ENCODE measurements at regions not wholly inside any gene's neighbourhood (a gene's known extent, or its start where the extent isn't known, plus 50 kb on each side); places are given as distances from the start of the nearest gene placed in this dataset.

GRCh38 chr12:87086118-87086891 lies 830.1 kb upstream of the MGAT4C start:
- POLR2A ChIA-PET: no interaction called here
- CTCF ChIA-PET: interaction anchor here (0.6 kb wide), 1 partner anchor 48 kb away, joined by 3 read pairs; no protein-coding TSS in a partner anchor
- no peak for TF ChIP-seq SUZ12 (IDR thresholded peaks at IDR 0.05)
- TF ChIP-seq PKNOX1 (IDR thresholded peaks at IDR 0.05): 0 out of 2 replicates have a peak, but pooled peaks have one; percentile 26
- DNase-seq (ENCODE audit: extremely low spot score): no peak

GRCh38 chr12:87085286-87085685 lies 829.1 kb upstream of the MGAT4C start:
- POLR2A ChIA-PET: no interaction called here
- CTCF ChIA-PET: no interaction called here
- DNase-seq (ENCODE audit: extremely low spot score): no peak
- TF ChIP-seq SP1 (IDR thresholded peaks at IDR 0.05): no peak
- TF ChIP-seq CTBP1 (IDR thresholded peaks at IDR 0.05; ENCODE audit: borderline replicate concordance): no peak
- no peak for TF ChIP-seq ELF4 (IDR thresholded peaks at IDR 0.05)
- no peak for TF ChIP-seq HDGF (IDR thresholded peaks at IDR 0.05; ENCODE audit: borderline replicate concordance)
- no peak for TF ChIP-seq FOXA1 (IDR thresholded peaks at IDR 0.05)
- TF ChIP-seq NFRKB (IDR thresholded peaks at IDR 0.05): no peak
- TF ChIP-seq ZNF384 (IDR thresholded peaks at IDR 0.05): no peak
- TF ChIP-seq LEF1 (IDR thresholded peaks at IDR 0.05; ENCODE audit: borderline replicate concordance): no peak
- no peak for TF ChIP-seq TARDBP (IDR thresholded peaks at IDR 0.05)
- no peak for TF ChIP-seq FOXM1 (IDR thresholded peaks at IDR 0.05; ENCODE audit: borderline replicate concordance)
- TF ChIP-seq ARNT (IDR thresholded peaks at IDR 0.05): no peak
- TF ChIP-seq SUZ12 (IDR thresholded peaks at IDR 0.05): no peak
- TF ChIP-seq BHLHE40 (IDR thresholded peaks at IDR 0.05; ENCODE audit: borderline replicate concordance): no peak
- no peak for TF ChIP-seq L3MBTL2 (conservative IDR thresholded peaks at IDR 0.05)
- TF ChIP-seq FOXK2 (IDR thresholded peaks at IDR 0.05): no peak

GRCh38 chr12:87082756-87083155 lies 826.6 kb upstream of the MGAT4C start:
- no peak for TF ChIP-seq BHLHE40 (IDR thresholded peaks at IDR 0.05; ENCODE audit: borderline replicate concordance)
- TF ChIP-seq ARNT (IDR thresholded peaks at IDR 0.05): no peak
- TF ChIP-seq ZNF384 (IDR thresholded peaks at IDR 0.05): no peak
- no peak for TF ChIP-seq ELF4 (IDR thresholded peaks at IDR 0.05)
- no peak for TF ChIP-seq TARDBP (IDR thresholded peaks at IDR 0.05)
- no peak for TF ChIP-seq NFRKB (IDR thresholded peaks at IDR 0.05)
- TF ChIP-seq PKNOX1 (IDR thresholded peaks at IDR 0.05): no peak
- TF ChIP-seq FOXA1 (IDR thresholded peaks at IDR 0.05): no peak
- no peak for TF ChIP-seq FOXM1 (IDR thresholded peaks at IDR 0.05; ENCODE audit: borderline replicate concordance)
- no peak for TF ChIP-seq L3MBTL2 (conservative IDR thresholded peaks at IDR 0.05)
- no peak for TF ChIP-seq SUZ12 (IDR thresholded peaks at IDR 0.05)
- no peak for TF ChIP-seq LEF1 (IDR thresholded peaks at IDR 0.05; ENCODE audit: borderline replicate concordance)
- TF ChIP-seq CTBP1 (IDR thresholded peaks at IDR 0.05; ENCODE audit: borderline replicate concordance): no peak
- TF ChIP-seq HDGF (IDR thresholded peaks at IDR 0.05; ENCODE audit: borderline replicate concordance): no peak
- TF ChIP-seq FOXK2 (IDR thresholded peaks at IDR 0.05): no peak
- TF ChIP-seq SP1 (IDR thresholded peaks at IDR 0.05): no peak
- DNase-seq (ENCODE audit: extremely low spot score): no peak
- POLR2A ChIA-PET: no interaction called here
- CTCF ChIA-PET: no interaction called here

- POLR2A ChIA-PET: no interaction called here
- no peak for TF ChIP-seq SP1 (IDR thresholded peaks at IDR 0.05)
- no peak for TF ChIP-seq FOXK2 (IDR thresholded peaks at IDR 0.05)
- TF ChIP-seq HDGF (IDR thresholded peaks at IDR 0.05; ENCODE audit: borderline replicate concordance): no peak
- no peak for TF ChIP-seq BHLHE40 (IDR thresholded peaks at IDR 0.05; ENCODE audit: borderline replicate concordance)
- TF ChIP-seq FOXA1 (IDR thresholded peaks at IDR 0.05): no peak
- TF ChIP-seq TARDBP (IDR thresholded peaks at IDR 0.05): no peak
- no peak for TF ChIP-seq ARNT (IDR thresholded peaks at IDR 0.05)
- no peak for TF ChIP-seq NFRKB (IDR thresholded peaks at IDR 0.05)
- no peak for TF ChIP-seq LEF1 (IDR thresholded peaks at IDR 0.05; ENCODE audit: borderline replicate concordance)
- TF ChIP-seq SUZ12 (IDR thresholded peaks at IDR 0.05): no peak
- CTCF ChIA-PET: no interaction called here
- DNase-seq (ENCODE audit: extremely low spot score): no peak
Measured at GRCh38 chr12:87074781-87075180, 818.6 kb upstream of the MGAT4C start.

- no peak for DNase-seq (ENCODE audit: extremely low spot score)
- TF ChIP-seq SP1 (IDR thresholded peaks at IDR 0.05): no peak
- TF ChIP-seq L3MBTL2 (conservative IDR thresholded peaks at IDR 0.05): no peak
- TF ChIP-seq FOXA1 (IDR thresholded peaks at IDR 0.05): no peak
- no peak for TF ChIP-seq FOXM1 (IDR thresholded peaks at IDR 0.05; ENCODE audit: borderline replicate concordance)
- TF ChIP-seq CTBP1 (IDR thresholded peaks at IDR 0.05; ENCODE audit: borderline replicate concordance): no peak
- TF ChIP-seq FOXK2 (IDR thresholded peaks at IDR 0.05): no peak
- TF ChIP-seq ZNF384 (IDR thresholded peaks at IDR 0.05): no peak
- no peak for TF ChIP-seq SUZ12 (IDR thresholded peaks at IDR 0.05)
- TF ChIP-seq PKNOX1 (IDR thresholded peaks at IDR 0.05): no peak
- no peak for TF ChIP-seq BHLHE40 (IDR thresholded peaks at IDR 0.05; ENCODE audit: borderline replicate concordance)
- TF ChIP-seq ARNT (IDR thresholded peaks at IDR 0.05): no peak
- TF ChIP-seq ELF4 (IDR thresholded peaks at IDR 0.05): no peak
- no peak for TF ChIP-seq TARDBP (IDR thresholded peaks at IDR 0.05)
- TF ChIP-seq LEF1 (IDR thresholded peaks at IDR 0.05; ENCODE audit: borderline replicate concordance): no peak
- no peak for TF ChIP-seq HDGF (IDR thresholded peaks at IDR 0.05; ENCODE audit: borderline replicate concordance)
- TF ChIP-seq NFRKB (IDR thresholded peaks at IDR 0.05): no peak
- POLR2A ChIA-PET: no interaction called here
- CTCF ChIA-PET: no interaction called here
Measured at GRCh38 chr12:87066326-87066725, 810.1 kb upstream of the MGAT4C start.

- no peak for TF ChIP-seq SP1 (IDR thresholded peaks at IDR 0.05)
- TF ChIP-seq LEF1 (IDR thresholded peaks at IDR 0.05; ENCODE audit: borderline replicate concordance): no peak
- no peak for TF ChIP-seq BHLHE40 (IDR thresholded peaks at IDR 0.05; ENCODE audit: borderline replicate concordance)
- no peak for TF ChIP-seq TARDBP (IDR thresholded peaks at IDR 0.05)
- TF ChIP-seq FOXA1 (IDR thresholded peaks at IDR 0.05): no peak
- no peak for TF ChIP-seq ZNF384 (IDR thresholded peaks at IDR 0.05)
- TF ChIP-seq ARNT (IDR thresholded peaks at IDR 0.05): no peak
- TF ChIP-seq CTBP1 (IDR thresholded peaks at IDR 0.05; ENCODE audit: borderline replicate concordance): no peak
- TF ChIP-seq FOXK2 (IDR thresholded peaks at IDR 0.05): no peak
- no peak for TF ChIP-seq SUZ12 (IDR thresholded peaks at IDR 0.05)
- TF ChIP-seq NFRKB (IDR thresholded peaks at IDR 0.05): no peak
- TF ChIP-seq PKNOX1 (IDR thresholded peaks at IDR 0.05): no peak
- TF ChIP-seq FOXM1 (IDR thresholded peaks at IDR 0.05; ENCODE audit: borderline replicate concordance): no peak
- TF ChIP-seq ELF4 (IDR thresholded peaks at IDR 0.05): no peak
- CTCF ChIA-PET: no interaction called here
- POLR2A ChIA-PET: no interaction called here
- no peak for DNase-seq (ENCODE audit: extremely low spot score)
Measured at GRCh38 chr12:87059231-87059630, 803.0 kb upstream of the MGAT4C start.

Measured in HEK293T (cell line).